GM12892 (cell line): ENCODE measurements at regions not wholly inside any gene's neighbourhood (a gene's known extent, or its start where the extent isn't known, plus 50 kb on each side); places are given as distances from the start of the nearest gene placed in this dataset.

Experiments used
- POLR2A ChIP-seq: IDR thresholded peaks from 2 replicates; pipeline ENCODE4 v1.6.1; 2011; ENCODE audit warnings: low read depth, low read length, control low read depth
- POLR2AphosphoS5 ChIP-seq: IDR thresholded peaks from 2 replicates; pipeline ENCODE4 v1.6.1; 2011; ENCODE audit warnings: low read depth, low read length, control low read depth

- TF ChIP-seq POLR2AphosphoS5 (no peak), POLR2A (no peak)
Measured at GRCh38 chr15:62218841-62219240, 53.8 kb upstream of the C2CD4B start.
